ENCODE measurements at regions not wholly inside any gene's neighbourhood (a gene's known extent, or its start where the extent isn't known, plus 50 kb on each side); places are given as distances from the start of the nearest gene placed in this dataset.
A peak's percentile ranks its signal among the peaks of the same experiment; 100 is the strongest.
"Not testable (repeated sequence)": the region's sequence is repeated elsewhere in the genome, so short reads cannot be mapped to it uniquely, and the experiment has no call there.

DNA sequence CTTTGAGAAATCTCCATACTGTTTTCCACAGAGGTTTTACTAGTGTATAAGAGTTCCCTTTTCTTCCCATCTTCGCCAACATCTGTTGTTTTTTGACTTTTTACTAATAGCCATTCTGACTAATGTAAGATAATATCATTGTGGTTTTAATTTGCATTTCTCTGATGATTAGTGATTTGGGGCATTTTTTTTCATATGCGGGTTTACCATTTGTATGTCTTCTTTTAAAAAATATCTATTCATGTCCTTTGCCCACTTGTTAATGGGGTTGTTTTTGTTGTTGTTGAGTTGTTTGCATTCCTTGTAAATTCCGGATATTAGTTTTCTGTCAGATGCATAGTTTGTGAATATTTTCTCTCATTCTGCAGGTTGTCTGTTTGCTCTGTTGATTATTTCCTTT, 167.1 kb downstream of the PRL start:
- no peak for DNase-seq

DNA sequence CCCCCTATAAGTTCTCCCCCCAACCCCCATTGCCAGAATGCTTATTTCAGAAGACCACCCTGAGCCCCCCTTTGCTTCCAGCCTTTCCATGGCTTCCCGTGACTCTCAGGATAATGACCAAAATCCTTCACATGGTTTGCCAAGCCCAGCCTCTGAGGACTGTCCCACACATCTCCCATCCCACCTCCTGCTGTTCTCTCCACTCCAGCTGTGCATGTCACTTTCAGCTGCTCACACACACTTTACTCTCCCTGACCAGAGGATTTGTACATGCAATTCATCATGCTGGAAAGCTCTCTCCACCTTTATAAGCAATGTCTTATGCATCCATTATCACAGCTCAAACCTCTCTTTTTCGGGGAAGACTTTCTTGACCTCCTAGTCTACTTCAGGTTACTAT, 164.2 kb downstream of the PRL start:
- no peak for DNase-seq

DNA sequence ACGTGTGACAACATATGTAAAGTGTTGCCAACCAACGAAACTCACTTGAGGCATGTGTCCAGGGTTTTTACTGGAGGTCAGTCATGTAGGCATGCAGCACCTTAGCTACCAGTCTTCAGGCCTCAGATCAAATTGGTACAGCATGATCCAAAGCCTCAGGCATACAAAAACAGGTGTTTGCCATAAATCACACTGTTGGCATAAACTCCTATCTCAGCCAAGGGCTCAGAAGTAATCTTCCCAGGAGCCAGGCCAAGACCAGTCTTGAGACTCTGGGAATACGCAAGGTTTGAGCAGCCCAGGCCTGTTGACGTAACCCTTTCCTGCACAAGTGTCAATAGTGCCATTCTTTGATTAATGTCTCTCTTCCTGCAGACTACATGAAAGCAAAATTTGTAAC, 163.5 kb downstream of the PRL start:
- no peak for DNase-seq

DNA sequence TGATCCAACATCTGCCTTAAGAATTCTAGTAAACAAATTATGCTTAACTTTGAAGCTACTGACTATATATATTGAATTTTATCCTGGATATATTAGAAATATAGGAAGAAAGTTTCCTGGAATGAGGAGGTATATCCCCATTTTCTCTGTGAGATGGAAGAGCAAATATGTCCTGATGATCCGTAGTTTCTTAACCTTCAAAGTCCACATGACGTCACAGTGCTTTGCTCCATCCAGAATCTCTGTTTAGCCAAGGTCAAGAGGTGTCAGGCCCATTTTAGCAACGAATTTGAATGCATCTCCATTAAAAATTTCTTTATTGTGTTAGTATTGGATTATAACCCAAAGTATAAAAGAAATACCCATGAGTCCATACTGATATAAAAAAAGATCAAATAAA, 162.5 kb downstream of the PRL start:
- no peak for DNase-seq

DNA sequence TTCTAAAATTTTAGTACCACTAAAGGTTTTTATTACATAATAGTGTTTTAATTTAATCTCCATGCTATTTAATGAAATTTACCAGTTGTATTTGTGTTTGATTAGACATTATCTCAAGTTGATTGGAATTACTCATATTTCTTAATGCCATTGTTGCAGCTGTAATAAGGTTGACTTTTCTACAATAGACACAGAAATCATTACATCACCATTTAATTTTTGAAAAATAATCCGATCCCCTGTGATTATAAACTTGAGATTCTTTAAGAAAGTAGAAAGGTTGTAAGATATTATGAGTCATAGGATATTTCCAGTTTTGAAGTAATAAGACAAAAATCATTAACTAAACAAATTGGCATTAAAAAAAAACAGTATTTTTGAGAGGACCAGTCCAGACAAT, 161.4 kb downstream of the PRL start:
- no peak for DNase-seq

DNA sequence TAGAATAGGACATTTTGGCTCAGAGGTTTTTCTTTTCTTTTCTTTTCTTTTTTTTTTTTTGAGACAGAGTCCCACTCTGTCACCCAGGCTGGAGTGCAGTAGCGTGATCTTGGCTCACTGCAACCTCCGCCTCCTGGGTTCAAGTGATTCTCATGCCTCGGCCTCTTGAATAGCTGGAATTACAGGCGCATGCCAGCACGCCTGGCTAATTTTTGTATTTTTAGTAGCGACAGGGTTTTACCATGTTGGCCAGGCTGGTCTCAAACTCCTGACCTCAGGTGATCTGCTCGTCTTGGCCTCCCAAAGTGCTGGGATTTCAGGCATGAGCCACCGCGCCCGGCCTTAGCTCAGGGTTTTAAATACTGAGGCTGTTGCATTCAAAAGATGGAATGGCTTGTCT, 156.1 kb downstream of the PRL start:
- DNase-seq: not testable (repeated sequence)

DNA sequence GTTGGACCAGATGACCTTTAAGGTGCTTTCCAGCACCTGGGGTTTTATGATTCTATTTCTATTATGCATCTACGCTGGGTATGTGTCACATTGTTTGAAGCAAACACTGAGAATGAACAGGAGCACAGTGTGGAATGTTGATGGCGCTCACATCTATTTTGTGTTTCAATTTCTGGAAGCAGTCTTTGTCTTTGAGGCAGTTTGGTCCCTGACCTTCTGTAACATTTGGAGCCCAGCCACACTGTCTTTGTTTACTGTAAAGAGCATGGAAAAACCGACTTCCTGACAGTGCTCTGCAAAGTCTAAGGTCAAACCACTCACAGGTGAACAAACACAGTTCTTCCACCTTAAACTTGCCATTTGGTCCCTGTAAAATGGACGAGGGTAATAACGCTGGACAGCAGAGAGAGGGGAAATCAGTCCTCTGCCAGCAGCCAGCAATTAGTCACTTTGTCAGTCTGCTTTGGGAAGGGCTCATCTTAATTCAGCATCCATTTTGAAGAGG, 155.5 kb downstream of the PRL start:
- peak; percentile 89 for DNase-seq

GRCh38 chr6:22142856-22143255, 154.0 kb downstream of the PRL start:
- no peak for DNase-seq

DNA sequence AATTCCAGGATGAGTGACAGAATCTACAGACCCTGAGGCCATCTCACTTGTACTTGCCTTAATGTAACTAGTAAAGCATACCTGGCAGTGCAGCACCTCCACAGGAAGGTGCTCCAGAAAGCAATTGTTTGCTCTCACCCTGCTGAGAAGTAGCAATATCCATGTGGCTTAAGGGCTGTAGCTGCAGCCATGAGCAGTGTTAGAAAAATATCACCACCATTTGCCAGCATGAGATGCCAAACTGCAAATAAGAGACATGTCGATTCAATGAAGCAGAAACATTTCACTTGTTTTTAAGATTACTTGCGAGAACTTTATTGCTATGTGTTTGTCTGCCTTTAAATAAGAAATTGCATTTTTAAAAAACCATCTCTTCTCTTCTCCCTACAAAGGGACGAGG, 151.5 kb downstream of the PRL start:
- peak; percentile 62 for DNase-seq

DNA sequence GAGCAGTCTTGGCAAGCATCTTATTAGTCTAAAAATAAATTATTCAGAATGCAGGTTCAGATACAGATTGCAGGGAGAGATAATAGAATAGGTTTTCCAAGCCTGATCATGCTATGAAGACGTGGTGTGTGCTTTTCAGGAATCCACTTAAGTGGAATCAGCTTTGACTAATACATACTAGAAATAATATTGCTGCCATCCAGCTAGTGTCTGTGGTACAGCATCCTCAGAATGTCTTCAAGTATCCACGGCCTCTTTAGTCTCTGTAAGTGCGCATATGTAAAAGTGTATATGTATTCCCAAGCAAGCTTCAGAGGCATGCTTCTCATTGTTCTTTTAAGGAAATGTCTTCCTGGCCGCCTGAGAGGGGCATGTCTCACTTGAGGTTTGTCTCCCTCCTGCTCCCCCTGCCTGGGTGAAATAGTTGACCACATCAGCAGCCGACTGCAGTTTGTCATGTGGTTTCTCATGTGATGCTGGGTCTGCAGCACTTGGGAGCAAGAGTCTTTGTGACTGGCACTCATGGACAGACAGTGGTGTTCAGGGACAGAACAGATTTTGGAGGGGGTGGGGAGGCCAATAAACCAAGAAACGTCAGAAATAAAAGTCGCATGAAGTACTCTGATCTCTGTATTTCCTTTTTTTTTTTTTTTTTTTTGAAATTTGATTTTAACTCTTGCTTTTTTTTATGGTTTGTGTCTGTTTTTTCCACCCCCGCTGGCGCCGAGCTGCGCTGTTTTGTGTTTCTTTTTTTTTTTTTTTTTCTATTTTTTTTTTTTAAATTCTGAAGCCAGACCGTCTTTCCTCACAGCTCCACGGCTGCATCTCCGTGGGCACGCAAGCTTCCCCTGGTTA, 150.8 kb downstream of the PRL start:
- DNase-seq: peak; percentile 59

DNA sequence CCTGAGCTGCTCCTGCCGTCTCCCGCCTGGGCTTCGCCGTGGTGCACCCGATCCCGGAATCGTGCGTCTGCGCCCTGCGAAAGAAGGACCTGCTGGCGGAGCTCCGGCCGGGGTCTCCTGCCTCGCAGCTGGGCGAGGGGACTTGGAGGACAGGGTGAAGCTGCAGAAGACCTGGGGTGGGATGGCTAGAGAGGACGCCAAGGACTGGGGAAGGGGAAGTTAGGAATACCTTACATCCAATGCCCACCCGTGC, 150.2 kb downstream of the PRL start:
- no peak for DNase-seq

DNA sequence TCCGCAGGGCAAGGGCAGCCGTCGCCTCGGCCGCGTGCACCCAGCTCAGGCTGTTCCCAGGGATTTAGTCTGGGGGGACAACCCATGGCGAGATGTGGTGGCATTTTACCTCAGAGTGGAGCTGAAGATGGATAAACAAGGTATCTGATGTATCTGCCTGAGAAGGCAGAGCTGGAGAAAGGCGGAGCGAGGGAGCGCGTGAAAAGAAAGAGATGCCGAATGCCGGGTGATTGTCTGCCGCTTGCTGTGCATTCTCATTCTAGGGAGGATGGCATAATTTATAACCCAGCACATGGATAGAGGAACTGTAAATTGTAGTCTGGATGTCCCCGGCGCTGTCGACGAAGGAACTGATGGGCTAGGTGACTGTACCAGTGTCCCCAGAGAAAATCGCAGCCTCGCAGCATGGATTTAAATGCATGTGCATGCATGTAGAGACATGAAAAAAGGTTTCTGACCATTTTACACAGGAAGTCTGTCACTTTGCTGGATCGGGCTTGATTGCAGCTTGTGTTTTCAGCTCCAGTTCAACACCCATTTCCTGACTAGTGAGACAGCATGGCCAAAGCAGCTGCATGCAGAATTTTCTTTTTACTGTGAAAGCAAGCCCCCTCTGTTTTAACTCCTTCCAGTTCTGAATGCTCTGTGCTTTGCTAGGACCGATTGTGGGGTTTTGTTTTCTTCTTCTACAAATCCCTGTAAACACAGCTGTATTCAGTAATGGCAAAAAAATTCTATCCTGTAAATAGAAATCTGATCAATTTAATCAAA, 149.7 kb downstream of the PRL start:
- DNase-seq: no peak

DNA sequence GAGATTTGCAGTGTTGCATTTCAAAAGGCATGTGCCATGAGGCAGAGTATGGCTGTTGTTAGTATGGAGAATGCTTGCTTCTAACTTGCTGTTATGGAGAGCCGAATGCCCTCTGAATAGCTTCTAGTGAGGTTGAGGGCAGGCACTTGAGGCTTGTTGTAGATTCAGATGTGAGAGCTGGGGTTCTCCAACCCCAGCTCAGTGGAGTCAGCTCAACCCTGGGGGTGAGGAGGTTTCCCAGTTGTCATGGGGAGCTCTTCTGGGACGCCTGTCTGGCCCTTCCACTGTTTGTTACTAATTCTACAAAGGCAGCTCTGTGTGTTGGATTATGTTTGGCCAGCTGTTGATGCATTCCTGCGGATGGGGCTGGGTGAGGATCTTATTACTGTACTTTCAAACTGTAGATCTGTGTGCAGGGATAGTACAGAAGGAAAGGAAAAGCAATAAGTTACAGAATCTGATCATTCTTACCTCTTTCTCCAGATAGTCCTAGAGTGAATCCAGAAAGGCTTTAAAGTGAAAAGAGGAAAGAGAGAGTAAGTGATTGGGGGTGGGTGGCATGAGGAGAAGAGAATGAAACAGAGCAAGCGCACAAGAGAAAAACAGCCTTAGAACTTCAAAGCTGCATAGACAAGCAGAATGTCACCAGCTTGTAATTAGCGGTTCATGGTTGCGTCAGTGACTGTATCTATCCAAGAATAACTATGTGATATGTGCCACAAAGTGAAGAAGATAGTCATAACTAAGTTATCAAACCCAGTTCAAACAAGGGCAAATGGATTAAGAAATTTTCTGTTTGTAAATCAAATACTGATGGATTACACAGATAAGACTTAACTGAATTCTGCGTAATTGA, 148.7 kb downstream of the PRL start:
- DNase-seq: peak; percentile 91

GRCh38 chr6:22149096-22149495, 147.7 kb downstream of the PRL start:
- peak; percentile 41 for DNase-seq

GRCh38 chr6:22149501-22150367, 147.1 kb downstream of the PRL start:
- peak; percentile 41 for DNase-seq

GRCh38 chr6:22150368-22151035, 146.3 kb downstream of the PRL start:
- no peak for DNase-seq

- DNase-seq: no peak
Observed at GRCh38 chr6:22151892-22152291, 144.9 kb downstream of the PRL start.

- no peak for DNase-seq
Observed at GRCh38 chr6:22152841-22153240, 144.0 kb downstream of the PRL start.

- no peak for DNase-seq
Observed at GRCh38 chr6:22153384-22154158, 143.3 kb downstream of the PRL start.

DNA sequence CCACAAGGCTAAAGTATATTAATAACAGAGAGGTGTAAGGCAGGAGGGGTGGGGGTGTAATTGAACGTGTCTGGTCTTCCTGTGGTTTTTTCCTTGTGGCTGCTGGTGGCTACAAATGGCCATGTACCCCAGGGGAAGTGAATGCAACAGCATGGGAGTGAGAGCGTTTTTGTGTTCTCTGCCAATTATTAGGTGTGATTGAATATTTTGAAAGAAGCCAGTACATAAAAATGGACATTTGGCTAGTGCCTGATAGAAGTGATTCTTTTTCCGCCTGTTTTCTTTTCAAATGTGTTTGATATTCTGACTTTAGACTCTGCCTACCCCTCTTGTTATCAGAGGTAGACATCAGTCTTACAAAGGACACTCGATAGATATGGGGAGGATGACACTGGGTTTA, 141.3 kb downstream of the PRL start:
- DNase-seq: no peak

DNA sequence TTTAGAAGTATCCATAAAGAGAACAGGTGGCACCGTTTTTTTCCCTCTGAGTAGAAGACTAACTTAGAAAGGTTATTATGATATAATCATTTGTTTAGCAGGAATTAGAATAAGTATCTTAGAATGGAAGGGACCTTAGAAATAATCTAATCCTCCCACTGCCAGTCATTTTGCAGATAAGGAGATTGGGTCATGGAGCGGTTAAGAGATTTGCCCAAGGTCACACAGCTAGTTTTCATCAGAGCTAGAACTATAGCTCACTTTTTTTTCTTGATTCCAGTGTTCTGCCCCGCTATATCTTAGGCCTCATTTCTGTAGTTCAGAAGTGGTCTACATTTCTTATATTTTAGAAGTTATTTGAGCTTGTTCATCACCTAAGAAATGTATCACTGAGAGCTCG, 139.6 kb downstream of the PRL start:
- no peak for DNase-seq
